Lower leg skin (tissue), 4 donors: ENCODE measurements at regions not wholly inside any gene's neighbourhood (a gene's known extent, or its start where the extent isn't known, plus 50 kb on each side); places are given as distances from the start of the nearest gene placed in this dataset.

ENCODE experiments used
- DNase-seq, 2 donors: peaks; one replicate each; pipeline ENCODE4 v3.0.0-alpha.2; 2019; ENCODE audit warnings: low spot score in 2 of 2
- H3K4me3 ChIP-seq: fragments of 200-600 bp; sonication (generic); 2 replicates; pipeline ENCODE4 v1.5.1; 2017; ENCODE audit warnings: mild to moderate bottlenecking, low read depth; ENCODE audit not compliant: poor library complexity, severe bottlenecking
- CTCF ChIP-seq, 3 donors: fragments of 450-650 bp; IDR thresholded peaks; one replicate each; pipeline ENCODE4 v1.5.1; 2016; ENCODE audit warnings: antibody characterized with exemption in 3 of 3, mild to moderate bottlenecking in 3 of 3, moderate library complexity in 2 of 3
- POLR2A ChIP-seq, 2 donors: fragments of 450-650 bp; IDR thresholded peaks; one replicate each; pipeline ENCODE4 v1.6.1; 2016 to 2017; ENCODE audit warnings: antibody characterized with exemption in 2 of 2, mild to moderate bottlenecking in 1 of 2, moderate library complexity in 1 of 2
- WGBS, 2 donors: methylation state at CpG; one replicate each; pipeline ENCODE4 v1.1.5; 2018; 5-methylcytosine and 5-hydroxymethylcytosine counted together
- intact Hi-C: fragments of 100-400 bp; cut with DNase I; formaldehyde crosslinking; loops from one replicate; pipeline ENCODE4 v1.15.0; 2023; ENCODE audit warnings: low total_unique reads

DNA sequence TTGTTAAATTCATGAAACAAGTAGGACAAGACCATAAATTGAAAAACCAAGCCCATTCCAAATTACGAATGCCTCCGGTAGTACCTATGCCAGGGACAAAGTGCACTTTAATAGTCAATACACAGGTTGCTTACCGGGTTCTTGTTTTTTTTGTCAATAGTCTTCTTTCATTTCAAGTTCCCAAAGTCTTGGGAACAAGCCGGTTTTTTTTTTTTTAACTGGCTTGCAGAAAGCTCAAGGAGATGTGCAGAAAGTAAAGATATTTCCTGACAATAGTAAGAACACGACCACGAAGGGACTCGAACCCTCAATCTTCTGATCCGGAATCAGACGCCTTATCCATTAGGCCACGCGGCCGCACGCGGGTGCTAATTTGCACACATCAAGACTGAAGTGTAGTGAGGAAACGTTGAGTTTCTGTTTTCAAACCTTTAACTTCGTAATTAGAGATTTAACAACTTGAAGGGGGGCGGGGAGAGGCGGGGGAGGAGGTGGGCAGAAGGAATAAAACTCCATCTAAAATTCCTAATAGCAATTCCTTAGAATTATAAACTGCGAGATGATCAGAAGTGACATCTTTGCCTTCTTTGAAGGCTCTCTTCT lies 181.0 kb downstream of the TRIM27 start:
- intact Hi-C loops: no loop called here
- 3 to 9% methylated on average over 19 of the region's 19 CpGs for WGBS, 2 donors
- TF ChIP-seq CTCF (IDR thresholded peaks at IDR 0.05) (no peak), POLR2A (IDR thresholded peaks at IDR 0.05) (no peak)
- DNase-seq: no peak
- no peak overlapping the region for H3K4me3 ChIP-seq

DNA sequence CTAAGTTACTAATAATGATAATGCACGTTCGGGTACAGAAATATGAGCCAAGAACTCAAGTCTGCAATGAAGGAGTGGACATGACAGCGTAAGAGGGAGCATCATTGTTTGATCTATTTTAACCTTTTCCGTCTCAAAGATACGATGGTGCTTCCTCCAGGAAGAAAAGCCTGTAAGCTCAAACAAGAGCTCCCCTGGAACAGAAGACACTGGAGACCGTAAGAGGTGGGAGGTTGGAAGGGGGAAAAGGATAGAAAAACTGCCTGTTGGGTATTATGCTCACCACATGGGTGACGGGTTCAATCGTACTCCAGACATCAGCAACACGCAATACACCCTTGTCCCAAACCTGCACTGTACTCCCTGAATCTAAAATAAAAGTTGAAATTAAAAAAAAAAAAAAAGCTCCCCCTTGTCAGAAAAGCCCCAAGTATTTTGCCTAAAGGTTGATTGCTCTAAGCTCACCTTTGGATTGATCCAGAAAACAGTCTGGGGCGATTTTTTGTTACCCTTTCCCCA lies 180.5 kb downstream of the TRIM27 start:
- H3K4me3 ChIP-seq: no peak overlapping the region
- DNase-seq: no peak
- intact Hi-C loops: no loop called here
- no peak for TF ChIP-seq CTCF (IDR thresholded peaks at IDR 0.05)
- no peak for TF ChIP-seq POLR2A (IDR thresholded peaks at IDR 0.05)
- WGBS, 2 donors: 10 to 11% methylated on average over 10 of the region's 10 CpGs

- no peak for DNase-seq
- TF ChIP-seq POLR2A (IDR thresholded peaks at IDR 0.05) (no peak), CTCF (IDR thresholded peaks at IDR 0.05) (no peak)
- H3K4me3 ChIP-seq: no peak overlapping the region
- 32% methylated on average over 13 of the region's 13 CpGs for WGBS, 2 donors
- intact Hi-C loops: no loop called here
Observed at GRCh38 chr6:28747083-28747630, 176.6 kb downstream of the TRIM27 start.

DNA sequence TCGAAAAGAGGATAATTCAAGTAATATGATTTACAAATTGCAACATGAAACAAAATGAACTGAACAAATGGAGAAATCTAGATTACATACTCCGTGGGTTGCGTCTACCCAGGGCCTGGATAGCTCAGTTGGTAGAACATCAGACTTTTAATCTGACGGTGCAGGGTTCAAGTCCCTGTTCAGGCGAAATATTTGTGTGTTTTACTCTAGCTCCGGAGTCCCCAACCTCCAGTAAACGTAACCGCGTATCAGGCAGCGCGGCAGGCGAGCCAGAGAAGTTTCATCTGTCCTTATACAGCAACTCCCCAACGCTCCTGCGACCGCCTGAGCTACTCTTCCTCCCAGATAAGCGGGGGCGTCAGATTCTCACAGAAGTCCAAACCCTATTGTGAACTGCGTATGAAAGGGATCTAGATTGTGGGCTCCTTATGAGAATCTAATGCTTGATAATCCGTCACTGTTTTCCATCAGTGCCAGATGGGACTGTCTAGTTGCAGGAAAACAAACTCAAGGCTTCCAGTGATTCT lies 176.1 kb downstream of the TRIM27 start:
- DNase-seq: no peak
- H3K4me3 ChIP-seq: no peak overlapping the region
- WGBS, 2 donors: 13 to 18% methylated on average over 19 of the region's 19 CpGs
- intact Hi-C loops: no loop called here
- TF ChIP-seq POLR2A (IDR thresholded peaks at IDR 0.05): no peak
- no peak for TF ChIP-seq CTCF (IDR thresholded peaks at IDR 0.05)

DNA sequence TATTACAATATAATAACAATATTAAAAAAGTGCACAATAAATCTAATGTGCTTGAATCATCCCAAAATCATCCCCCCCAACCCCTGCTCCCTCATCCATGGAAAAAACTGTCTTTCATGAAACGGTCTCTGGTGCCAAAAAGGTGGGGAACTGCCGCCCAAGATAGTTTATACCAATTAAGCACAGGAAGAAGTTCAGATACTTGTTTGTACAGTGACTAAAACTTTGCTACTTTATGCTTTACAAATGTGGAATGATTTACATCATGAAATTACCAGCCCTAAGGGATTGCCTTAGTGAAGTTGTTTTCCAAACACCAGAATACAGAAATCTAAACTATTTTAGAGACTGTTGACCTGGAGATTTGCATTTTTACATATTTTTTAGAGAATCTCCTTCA lies 175.6 kb downstream of the TRIM27 start:
- no peak overlapping the region for H3K4me3 ChIP-seq
- 26 to 37% methylated on average over 2 of the region's 2 CpGs for WGBS, 2 donors
- no peak for DNase-seq
- TF ChIP-seq POLR2A (IDR thresholded peaks at IDR 0.05) (no peak), CTCF (IDR thresholded peaks at IDR 0.05) (no peak)
- intact Hi-C loops: no loop called here
